ENCODE measurements at regions not wholly inside any gene's neighbourhood (a gene's known extent, or its start where the extent isn't known, plus 50 kb on each side); places are given as distances from the start of the nearest gene placed in this dataset.

DNA sequence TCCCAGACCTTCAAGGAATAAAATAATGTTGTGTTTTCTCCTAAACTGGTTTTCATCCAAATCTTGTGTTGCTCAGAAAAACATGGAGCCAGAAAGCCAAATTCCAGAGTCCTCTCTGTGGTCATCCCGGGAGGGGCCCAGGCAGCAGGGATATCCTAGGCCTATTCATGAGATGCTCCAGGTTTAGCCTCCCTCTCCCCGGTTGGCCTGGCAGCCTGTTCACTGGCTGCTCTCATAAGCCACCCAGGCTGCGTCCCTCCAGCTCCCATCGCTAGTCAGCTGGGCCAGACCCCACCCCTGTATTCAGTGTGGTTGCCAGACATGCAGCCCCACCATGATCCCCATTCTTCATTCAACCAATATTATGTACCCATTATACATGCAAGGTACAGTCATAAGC is 113.4 kb upstream of the F3 start:
- H3K9ac ChIP-seq (ENCODE audit: low read depth, low read length): no peak overlapping the region
- no peak overlapping the region for H3K4me2 ChIP-seq (ENCODE audit: low read depth, low read length)
- DNase-seq (no peak), ATAC-seq (ENCODE audit: low read depth) (no peak)
- H3K4me3 ChIP-seq (ENCODE audit: insufficient read depth, low read depth, low read length): no peak overlapping the region
- WGBS, 2 experiments (ENCODE audit: extremely low coverage in 2 of 2, insufficient read length in 1 of 2): 100% methylated on average over 2 of the region's 4 CpGs; no CpG with 5 or more reads in 1 of the 2 experiments
- H3K23ac ChIP-seq (ENCODE audit: low read depth, low read length): peak overlapping the region; percentile 75
- no TSS peak for BruUV-seq (replicated peaks)
- peak overlapping the region; percentile 32; the same call in 1 of the 2 replicates for H3K27ac ChIP-seq (ENCODE audit: insufficient read depth, low read length)
- dilution Hi-C loops (cut with HindIII; ENCODE audit: low sequenced_read_pairs, unreplicated experiment) (no loop called here), in situ Hi-C loops (cut with MboI; ENCODE audit: low sequenced_read_pairs) (no loop called here), intact Hi-C loops (cut with micrococcal nuclease) (no loop called here)
- H3K36me3 ChIP-seq (ENCODE audit: control insufficient read depth, insufficient read depth, low read length): no peaks in the 10 kb centered on the region
- 0 out of 2 replicates have a peak overlapping the region, but pooled peaks have one; percentile 55 for H3K18ac ChIP-seq (ENCODE audit: low read depth, low read length)
- peaks cover 16% of the 10 kb centered on the region for H3K9me1 ChIP-seq (ENCODE audit: insufficient read depth, low read length)
- CTCF ChIA-PET: interaction anchor here (0.9 kb wide), 1 partner anchor 44 kb away, joined by 3 read pairs; no protein-coding TSS in a partner anchor
- H2AFZ ChIP-seq (replicated peaks; ENCODE audit: low read length, poor library complexity): no peak overlapping the region
- no peak overlapping the region for H2AK9ac ChIP-seq (replicated peaks; ENCODE audit: low read depth, low read length, poor library complexity)
- H3K79me1 ChIP-seq (ENCODE audit: low read depth in 1 of 2, low read length in 2 of 2): peaks cover 0 to 9% of the 10 kb centered on the region in 2 experiments; a peak in 1 of 4 replicates
- H4K91ac ChIP-seq (ENCODE audit: insufficient read depth, low read depth, low read length): peak overlapping the region; percentile 85
- no peak overlapping the region for H3K56ac ChIP-seq (ENCODE audit: extremely low read depth, insufficient read depth, low read length)
- H2BK15ac ChIP-seq (ENCODE audit: low read depth, low read length): peak overlapping the region; percentile 87
- H2BK120ac ChIP-seq (ENCODE audit: low read depth, low read length): peak overlapping the region; percentile 88
- peak overlapping the region; percentile 97 for H2BK20ac ChIP-seq (ENCODE audit: low read depth, low read length)
- peak overlapping the region; percentile 95 for H2AK5ac ChIP-seq (ENCODE audit: low read depth, low read length)
- H3K4me1 ChIP-seq (ENCODE audit: control insufficient read depth, insufficient read depth, low read length): peaks cover 15% of the 10 kb centered on the region
- peak overlapping the region; percentile 54 to 65 for H4K8ac ChIP-seq (ENCODE audit: low read depth in 2 of 2, low read length in 2 of 2)
- POLR2A ChIA-PET (ENCODE audit: unreplicated experiment): interaction anchor here (1.0 kb wide), 2 partner anchors 113 to 115 kb away, joined by 3 read pairs; partner anchors contain the start of gene F3
- no peaks in the 10 kb centered on the region for H3K9me3 ChIP-seq (ENCODE audit: control insufficient read depth, insufficient read depth, low read length)
- H3K4ac ChIP-seq (ENCODE audit: low read depth, low read length): peak overlapping the region; percentile 74
- no peak overlapping the region; the same call in 1 of the 2 replicates for H4K5ac ChIP-seq (ENCODE audit: low read depth, low read length)
- no peaks in the 10 kb centered on the region for H3K27me3 ChIP-seq (ENCODE audit: control insufficient read depth, insufficient read depth, low read length)
- no peak for TF ChIP-seq SMC3 (IDR thresholded peaks at IDR 0.05; ENCODE audit: low read depth, low read length)
- no peak for TF ChIP-seq FOS (IDR thresholded peaks at IDR 0.05; ENCODE audit: low read depth, low read length)
- TF ChIP-seq CEBPB (IDR thresholded peaks at IDR 0.05; ENCODE audit: low read depth, low read length): no peak
- TF ChIP-seq CHD1 (IDR thresholded peaks at IDR 0.05; ENCODE audit: low read depth, low read length): no peak
- TF ChIP-seq, protein P1, sequence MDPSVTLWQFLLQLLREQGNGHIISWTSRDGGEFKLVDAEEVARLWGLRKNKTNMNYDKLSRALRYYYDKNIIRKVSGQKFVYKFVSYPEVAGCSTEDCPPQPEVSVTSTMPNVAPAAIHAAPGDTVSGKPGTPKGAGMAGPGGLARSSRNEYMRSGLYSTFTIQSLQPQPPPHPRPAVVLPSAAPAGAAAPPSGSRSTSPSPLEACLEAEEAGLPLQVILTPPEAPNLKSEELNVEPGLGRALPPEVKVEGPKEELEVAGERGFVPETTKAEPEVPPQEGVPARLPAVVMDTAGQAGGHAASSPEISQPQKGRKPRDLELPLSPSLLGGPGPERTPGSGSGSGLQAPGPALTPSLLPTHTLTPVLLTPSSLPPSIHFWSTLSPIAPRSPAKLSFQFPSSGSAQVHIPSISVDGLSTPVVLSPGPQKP (IDR thresholded peaks at IDR 0.05; ENCODE audit: borderline replicate concordance, low read depth, low read length): no peak
- TF ChIP-seq MAFK (IDR thresholded peaks at IDR 0.05; ENCODE audit: low read depth, low read length): no peak
- TF ChIP-seq MXI1 (IDR thresholded peaks at IDR 0.05; ENCODE audit: borderline replicate concordance, low read depth, low read length): no peak
- no peak for TF ChIP-seq CTCF (conservative IDR thresholded peaks at IDR 0.05; ENCODE audit: low read depth, low read length)
- no peak for TF ChIP-seq USF2 (IDR thresholded peaks at IDR 0.05; ENCODE audit: low read depth, low read length)
- H3K14ac ChIP-seq (replicated peaks; ENCODE audit: low read depth, low read length): peak overlapping the region; percentile 38
- no peaks in the 10 kb centered on the region for H4K20me1 ChIP-seq (ENCODE audit: insufficient read depth, low read length)
- peak overlapping the region; percentile 11 for H2BK5ac ChIP-seq (ENCODE audit: low read depth, low read length, poor library complexity, severe bottlenecking)
